Type B pancreatic cell (in vitro differentiated cells): ENCODE measurements at regions not wholly inside any gene's neighbourhood (a gene's known extent, or its start where the extent isn't known, plus 50 kb on each side); places are given as distances from the start of the nearest gene placed in this dataset.

Source experiments
- DNase-seq: peaks from one replicate; pipeline ENCODE4 v3.0.0; 2021; ENCODE audit warnings: mixed read lengths; ENCODE audit not compliant: unreplicated experiment; ENCODE audit errors: extremely low spot score
- H3K27ac Mint-ChIP-seq: 2 replicates; pipeline ENCODE4 v1.8.0; 2021; ENCODE audit warnings: mild to moderate bottlenecking, mixed read lengths
- H3K27me3 Mint-ChIP-seq: 2 replicates; pipeline ENCODE4 v1.8.0; 2021; ENCODE audit warnings: mixed read lengths
- H3K36me3 Mint-ChIP-seq: 2 replicates; pipeline ENCODE4 v1.8.0; 2021; ENCODE audit warnings: mixed read lengths
- H3K4me1 Mint-ChIP-seq: one replicate; pipeline ENCODE4 v1.8.0; 2021; ENCODE audit warnings: mixed read lengths; ENCODE audit not compliant: unreplicated experiment
- H3K4me3 Mint-ChIP-seq: 2 replicates; pipeline ENCODE4 v1.8.0; 2021; ENCODE audit warnings: mild to moderate bottlenecking, mixed read lengths
- H3K9me3 Mint-ChIP-seq: 2 replicates; pipeline ENCODE4 v1.8.0; 2021; ENCODE audit warnings: mixed read lengths
- CTCF ChIP-seq: fragments of 200-600 bp; sonication (generic); conservative IDR thresholded peaks from 2 replicates; pipeline ENCODE4 v1.5.0; 2021; ENCODE audit warnings: antibody characterized with exemption, mild to moderate bottlenecking

GRCh38 chr3:182618981-182619591 is 174.2 kb upstream of the ATP11B start:
- Mint-ChIP-seq H3K4me1 (peaks cover 12% of the 10 kb centered on the region), H3K4me3 (no peak overlapping the region), H3K9me3 (no peaks in the 10 kb centered on the region), H3K27me3 (no peaks in the 10 kb centered on the region), H3K36me3 (no peaks in the 10 kb centered on the region), H3K27ac (peak overlapping the region; percentile 46)
- DNase-seq = no peak
- TF ChIP-seq CTCF = no peak

DNA sequence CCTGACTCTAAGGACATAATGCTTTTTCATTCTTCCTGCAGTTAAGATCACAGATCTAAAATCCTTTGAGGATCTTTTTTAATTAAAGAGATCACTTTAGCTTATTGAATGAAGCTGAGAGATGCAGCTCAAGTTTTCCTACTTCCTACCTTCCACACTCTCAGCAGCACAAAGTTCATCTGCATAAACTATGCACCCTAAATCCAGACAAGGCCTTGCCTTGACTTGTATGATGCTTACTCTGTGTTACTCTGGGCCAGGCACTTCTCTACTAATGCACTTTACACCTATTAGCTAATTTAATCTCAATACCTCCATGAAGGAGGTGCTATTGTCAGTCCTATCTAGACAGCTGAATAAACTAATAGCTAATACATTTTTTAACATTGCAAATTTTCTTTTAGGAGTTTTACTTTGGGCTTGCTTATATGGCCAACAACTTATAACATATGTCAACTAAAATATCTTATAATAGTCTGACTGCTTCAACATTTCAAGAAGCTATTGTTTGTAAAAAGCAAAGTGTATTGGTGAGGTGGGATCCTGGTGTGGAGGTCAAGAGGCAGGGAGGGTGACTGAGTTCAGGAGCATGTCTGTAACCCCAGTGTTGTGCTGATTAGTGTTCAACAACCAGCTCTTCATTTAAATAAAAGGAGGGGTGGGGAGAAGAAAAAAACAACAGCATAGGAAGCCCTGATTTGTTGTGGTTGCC is 172.4 kb upstream of the ATP11B start:
- Mint-ChIP-seq H3K36me3 (no peaks in the 10 kb centered on the region), H3K4me3 (no peak overlapping the region), H3K4me1 (peaks cover 12% of the 10 kb centered on the region), H3K27ac (no peak overlapping the region), H3K27me3 (no peaks in the 10 kb centered on the region), H3K9me3 (peaks cover 10% of the 10 kb centered on the region)
- no peak for TF ChIP-seq CTCF
- DNase-seq = no peak

GRCh38 chr3:182621435-182622240 is 171.7 kb upstream of the ATP11B start:
- H3K4me3 Mint-ChIP-seq = no peak overlapping the region
- no peak for DNase-seq
- TF ChIP-seq CTCF = peak; percentile 69
- H3K27ac Mint-ChIP-seq = no peak overlapping the region
- H3K9me3 Mint-ChIP-seq = peaks cover 10% of the 10 kb centered on the region
- H3K36me3 Mint-ChIP-seq = no peaks in the 10 kb centered on the region
- no peaks in the 10 kb centered on the region for H3K27me3 Mint-ChIP-seq
- H3K4me1 Mint-ChIP-seq = peaks cover 12% of the 10 kb centered on the region

DNA sequence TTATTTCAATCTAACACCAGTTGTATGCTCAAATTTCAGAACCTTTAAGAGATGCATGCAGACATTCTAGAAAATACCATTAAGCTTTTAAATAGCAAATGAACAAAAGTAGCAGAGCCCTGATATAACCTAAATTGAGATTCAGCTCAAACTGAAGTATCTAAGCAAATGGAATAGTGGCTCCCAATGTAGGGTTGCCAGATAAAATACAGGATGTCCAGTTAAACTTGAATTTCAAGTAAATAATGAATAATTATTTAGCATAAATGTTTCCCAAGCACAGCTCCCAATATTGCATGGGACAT is 171.1 kb upstream of the ATP11B start:
- Mint-ChIP-seq H3K27me3 (no peaks in the 10 kb centered on the region), H3K27ac (no peak overlapping the region), H3K4me1 (peaks cover 12% of the 10 kb centered on the region), H3K36me3 (no peaks in the 10 kb centered on the region), H3K4me3 (no peak overlapping the region), H3K9me3 (peaks cover 10% of the 10 kb centered on the region)
- no peak for DNase-seq
- TF ChIP-seq CTCF = peak; percentile 5

- Mint-ChIP-seq H3K36me3 (no peaks in the 10 kb centered on the region), H3K4me1 (no peaks in the 10 kb centered on the region), H3K9me3 (peaks cover 10% of the 10 kb centered on the region), H3K4me3 (no peak overlapping the region), H3K27me3 (peaks cover 3% of the 10 kb centered on the region), H3K27ac (no peak overlapping the region)
- DNase-seq = no peak
- no peak for TF ChIP-seq CTCF
Measured at GRCh38 chr3:182626484-182627467, 166.5 kb upstream of the ATP11B start.
